ENCODE measurements at regions not wholly inside any gene's neighbourhood (a gene's known extent, or its start where the extent isn't known, plus 50 kb on each side); places are given as distances from the start of the nearest gene placed in this dataset.

DNA sequence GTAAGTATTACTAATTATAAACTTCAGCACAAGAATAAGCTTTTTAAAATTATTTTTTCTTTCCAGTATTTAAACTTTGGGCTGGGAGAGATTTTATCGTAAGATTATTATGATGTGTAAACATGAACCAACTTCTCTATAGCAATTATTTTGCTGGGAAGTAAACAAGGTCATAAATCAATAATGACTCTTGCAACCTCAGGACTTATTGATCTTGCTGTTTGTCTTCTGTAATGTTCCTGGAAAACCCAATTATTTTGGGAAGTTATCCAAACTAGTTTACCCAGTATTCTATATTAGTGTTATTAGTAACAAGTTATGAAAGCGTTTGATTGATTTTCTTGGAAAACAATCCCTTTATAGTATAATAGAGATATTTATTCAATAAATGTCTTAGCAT lies 174.9 kb downstream of the PPP1R2C start:
- no peak for DNase-seq (ENCODE audit: low read depth in 6 of 9, low spot score in 9 of 9)
- Histone ChIP-seq H3K36me3 (ENCODE audit: control insufficient read depth in 2 of 2, insufficient read depth in 2 of 2, low read length in 1 of 2) (no peaks in the 10 kb centered on the region), H3K27me3 (ENCODE audit: control insufficient read depth in 2 of 2, insufficient read depth in 1 of 2, low read length in 1 of 2) (no peaks in the 10 kb centered on the region), H3K4me3 (ENCODE audit: low read length in 2 of 2) (no peak overlapping the region), H3K27ac (ENCODE audit: low read depth in 1 of 2, low read length in 1 of 2) (no peak overlapping the region), H3K9me3 (ENCODE audit: control insufficient read depth in 2 of 2, insufficient read depth in 1 of 2, low read length in 1 of 2) (no peaks in the 10 kb centered on the region), H3K4me1 (ENCODE audit: control insufficient read depth in 2 of 2, insufficient read depth in 2 of 2, low read length in 2 of 2) (no peaks in the 10 kb centered on the region)
- 98% methylated on average over 2 of the region's 2 CpGs for WGBS

DNA sequence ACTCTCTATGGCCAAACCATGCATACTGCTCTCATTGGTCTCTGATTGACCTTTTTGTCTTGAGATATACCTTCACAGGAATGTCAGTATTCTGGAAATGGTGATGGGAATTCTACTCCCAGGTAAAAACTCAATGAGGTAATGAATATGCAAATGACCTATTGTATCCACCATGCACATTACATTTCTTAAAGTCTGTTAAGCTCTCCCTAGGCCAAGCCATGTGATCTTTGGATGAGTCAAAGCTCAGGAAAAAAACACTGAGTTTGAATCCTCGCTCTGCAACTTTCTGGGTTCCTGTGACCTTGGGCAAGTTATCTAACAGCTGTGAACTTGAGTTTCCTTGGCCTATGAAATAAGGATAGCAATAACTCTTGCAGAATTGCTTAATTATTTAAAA lies 175.4 kb downstream of the PPP1R2C start:
- Histone ChIP-seq H3K4me3 (ENCODE audit: low read length in 2 of 2) (no peak overlapping the region), H3K27me3 (ENCODE audit: control insufficient read depth in 2 of 2, insufficient read depth in 1 of 2, low read length in 1 of 2) (no peaks in the 10 kb centered on the region), H3K27ac (ENCODE audit: low read depth in 1 of 2, low read length in 1 of 2) (no peak overlapping the region), H3K9me3 (ENCODE audit: control insufficient read depth in 2 of 2, insufficient read depth in 1 of 2, low read length in 1 of 2) (no peaks in the 10 kb centered on the region), H3K36me3 (ENCODE audit: control insufficient read depth in 2 of 2, insufficient read depth in 2 of 2, low read length in 1 of 2) (no peaks in the 10 kb centered on the region), H3K4me1 (ENCODE audit: control insufficient read depth in 2 of 2, insufficient read depth in 2 of 2, low read length in 2 of 2) (no peaks in the 10 kb centered on the region)
- DNase-seq (ENCODE audit: low read depth in 6 of 9, low spot score in 9 of 9) = no peak
- WGBS = 98% methylated on average over 1 of the region's 1 CpG

DNA sequence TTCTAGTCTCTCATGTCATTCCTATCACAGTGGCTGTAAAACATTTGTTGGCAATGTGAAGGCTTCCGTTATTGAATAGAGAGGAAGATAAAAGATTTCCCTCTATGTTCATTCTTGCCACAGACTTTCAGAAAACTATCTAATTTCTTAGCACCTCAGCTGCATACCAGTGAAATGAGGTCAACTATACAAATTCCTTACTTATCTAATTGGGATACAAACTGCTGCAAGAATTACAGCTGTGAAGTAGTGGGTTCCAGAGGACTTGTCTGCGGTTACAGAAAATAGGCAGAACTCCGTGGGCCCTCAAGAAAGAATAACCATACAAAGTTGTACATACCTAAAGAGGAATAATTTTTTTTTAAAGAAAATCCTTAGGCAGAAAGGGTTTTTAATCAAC lies 175.8 kb downstream of the PPP1R2C start:
- DNase-seq (ENCODE audit: low read depth in 6 of 9, low spot score in 9 of 9) = no peak
- Histone ChIP-seq H3K27me3 (ENCODE audit: control insufficient read depth in 2 of 2, insufficient read depth in 1 of 2, low read length in 1 of 2) (no peaks in the 10 kb centered on the region), H3K4me3 (ENCODE audit: low read length in 2 of 2) (no peak overlapping the region), H3K4me1 (ENCODE audit: control insufficient read depth in 2 of 2, insufficient read depth in 2 of 2, low read length in 2 of 2) (no peaks in the 10 kb centered on the region), H3K36me3 (ENCODE audit: control insufficient read depth in 2 of 2, insufficient read depth in 2 of 2, low read length in 1 of 2) (no peaks in the 10 kb centered on the region), H3K27ac (ENCODE audit: low read depth in 1 of 2, low read length in 1 of 2) (no peak overlapping the region), H3K9me3 (ENCODE audit: control insufficient read depth in 2 of 2, insufficient read depth in 1 of 2, low read length in 1 of 2) (no peaks in the 10 kb centered on the region)
- 95% methylated on average over 3 of the region's 3 CpGs for WGBS

- H3K4me3 ChIP-seq (ENCODE audit: low read length in 2 of 2) = no peak overlapping the region
- no peaks in the 10 kb centered on the region for H3K36me3 ChIP-seq (ENCODE audit: control insufficient read depth in 2 of 2, insufficient read depth in 2 of 2, low read length in 1 of 2)
- no peak overlapping the region for H3K27ac ChIP-seq (ENCODE audit: low read depth in 1 of 2, low read length in 1 of 2)
- H3K4me1 ChIP-seq (ENCODE audit: control insufficient read depth in 2 of 2, insufficient read depth in 2 of 2, low read length in 2 of 2) = no peaks in the 10 kb centered on the region
- no peak for DNase-seq (ENCODE audit: low read depth in 6 of 9, low spot score in 9 of 9)
- no peaks in the 10 kb centered on the region for H3K9me3 ChIP-seq (ENCODE audit: control insufficient read depth in 2 of 2, insufficient read depth in 1 of 2, low read length in 1 of 2)
- 99% methylated on average over 4 of the region's 4 CpGs for WGBS
- H3K27me3 ChIP-seq (ENCODE audit: control insufficient read depth in 2 of 2, insufficient read depth in 1 of 2, low read length in 1 of 2) = no peaks in the 10 kb centered on the region
Observed at GRCh38 chrX:42597481-42597880, 180.5 kb downstream of the PPP1R2C start.

DNA sequence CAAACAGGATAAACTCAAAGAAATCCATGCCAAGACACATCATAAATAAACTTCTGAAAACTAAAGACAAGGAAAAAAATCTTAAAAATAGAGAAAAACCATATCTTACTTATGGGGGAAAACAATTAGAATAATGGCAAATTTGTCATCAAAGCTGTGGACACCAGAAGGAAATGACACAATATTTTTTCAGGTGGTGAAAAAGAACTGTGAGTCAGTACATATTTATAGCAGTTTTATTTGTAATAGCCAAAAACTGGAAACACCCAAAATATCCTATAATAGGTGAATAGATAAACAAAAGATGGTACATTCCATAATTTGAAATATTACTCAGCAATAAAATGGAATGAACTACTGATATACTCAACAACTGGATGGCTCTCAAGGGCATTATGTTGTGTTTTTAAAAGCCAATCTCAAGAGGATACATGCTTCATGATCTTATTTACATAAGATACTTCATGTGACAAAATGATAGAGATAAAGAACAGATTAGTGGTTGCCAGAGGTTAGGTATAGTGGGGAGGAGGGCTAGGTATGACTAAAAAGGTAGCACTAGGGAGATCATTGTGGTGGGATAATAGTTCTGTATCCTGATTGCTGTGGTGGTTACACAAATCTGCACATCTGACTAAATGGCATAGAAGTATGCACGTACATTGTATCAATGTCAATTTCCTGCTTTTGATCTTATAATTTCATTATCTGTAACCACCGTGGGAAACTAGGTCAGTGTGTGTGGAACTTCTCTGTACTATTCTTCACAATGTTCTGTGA lies 191.9 kb downstream of the PPP1R2C start:
- Histone ChIP-seq H3K27me3 (ENCODE audit: control insufficient read depth in 2 of 2, insufficient read depth in 1 of 2, low read length in 1 of 2) (no peaks in the 10 kb centered on the region), H3K27ac (ENCODE audit: low read depth in 1 of 2, low read length in 1 of 2) (no peak overlapping the region), H3K4me3 (ENCODE audit: low read length in 2 of 2) (no peak overlapping the region), H3K9me3 (ENCODE audit: control insufficient read depth in 2 of 2, insufficient read depth in 1 of 2, low read length in 1 of 2) (peaks cover 0 to 3% of the 10 kb centered on the region in 2 donors), H3K4me1 (ENCODE audit: control insufficient read depth in 2 of 2, insufficient read depth in 2 of 2, low read length in 2 of 2) (no peaks in the 10 kb centered on the region), H3K36me3 (ENCODE audit: control insufficient read depth in 2 of 2, insufficient read depth in 2 of 2, low read length in 1 of 2) (no peaks in the 10 kb centered on the region)
- DNase-seq (ENCODE audit: low read depth in 6 of 9, low spot score in 9 of 9) = no peak
- 25% methylated on average over 2 of the region's 2 CpGs for WGBS

- Histone ChIP-seq H3K36me3 (ENCODE audit: control insufficient read depth in 2 of 2, insufficient read depth in 2 of 2, low read length in 1 of 2) (no peaks in the 10 kb centered on the region), H3K4me3 (ENCODE audit: low read length in 2 of 2) (no peak overlapping the region), H3K27ac (ENCODE audit: low read depth in 1 of 2, low read length in 1 of 2) (no peak overlapping the region), H3K4me1 (ENCODE audit: control insufficient read depth in 2 of 2, insufficient read depth in 2 of 2, low read length in 2 of 2) (peaks cover 0 to 3% of the 10 kb centered on the region in 2 donors), H3K27me3 (ENCODE audit: control insufficient read depth in 2 of 2, insufficient read depth in 1 of 2, low read length in 1 of 2) (no peaks in the 10 kb centered on the region), H3K9me3 (ENCODE audit: control insufficient read depth in 2 of 2, insufficient read depth in 1 of 2, low read length in 1 of 2) (no peaks in the 10 kb centered on the region)
- 86% methylated on average over 3 of the region's 3 CpGs for WGBS
- DNase-seq (ENCODE audit: low read depth in 6 of 9, low spot score in 9 of 9) = peak in 4 of 9 donors; percentile 0 to 34 (median 6)
Observed at GRCh38 chrX:42577936-42578470, 200.0 kb downstream of the PPP1R2C start.

- H3K4me3 ChIP-seq (ENCODE audit: low read length in 2 of 2) = no peak overlapping the region
- H3K36me3 ChIP-seq (ENCODE audit: control insufficient read depth in 2 of 2, insufficient read depth in 2 of 2, low read length in 1 of 2) = no peaks in the 10 kb centered on the region
- DNase-seq (ENCODE audit: low read depth in 6 of 9, low spot score in 9 of 9) = no peak
- H3K27ac ChIP-seq (ENCODE audit: low read depth in 1 of 2, low read length in 1 of 2) = no peak overlapping the region
- 84% methylated on average over 1 of the region's 1 CpG for WGBS
- H3K4me1 ChIP-seq (ENCODE audit: control insufficient read depth in 2 of 2, insufficient read depth in 2 of 2, low read length in 2 of 2) = no peaks in the 10 kb centered on the region
- H3K27me3 ChIP-seq (ENCODE audit: control insufficient read depth in 2 of 2, insufficient read depth in 1 of 2, low read length in 1 of 2) = no peaks in the 10 kb centered on the region
- no peaks in the 10 kb centered on the region for H3K9me3 ChIP-seq (ENCODE audit: control insufficient read depth in 2 of 2, insufficient read depth in 1 of 2, low read length in 1 of 2)
Observed at GRCh38 chrX:42567268-42567667, 210.7 kb downstream of the PPP1R2C start.

DNA sequence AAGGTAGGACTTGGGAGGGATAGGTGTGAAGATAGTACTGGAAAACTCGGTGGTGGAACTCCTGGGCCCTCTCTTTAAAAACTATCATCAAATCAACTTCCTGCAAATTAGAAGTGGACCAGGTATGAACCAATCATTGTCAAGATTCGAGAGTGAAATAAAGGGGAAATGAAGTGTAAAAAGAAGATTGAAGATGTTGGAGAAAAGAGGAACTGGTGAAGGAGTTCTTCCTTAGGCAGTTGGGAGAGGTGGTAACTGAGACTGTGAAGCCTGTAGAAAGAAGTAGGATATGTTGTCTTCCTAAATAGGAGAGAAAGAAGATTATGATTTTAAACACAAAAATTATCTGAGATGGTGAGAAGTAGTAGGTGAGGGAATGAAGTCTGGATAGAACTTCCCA lies 212.2 kb downstream of the PPP1R2C start:
- Histone ChIP-seq H3K4me3 (ENCODE audit: low read length in 2 of 2) (no peak overlapping the region), H3K36me3 (ENCODE audit: control insufficient read depth in 2 of 2, insufficient read depth in 2 of 2, low read length in 1 of 2) (no peaks in the 10 kb centered on the region), H3K9me3 (ENCODE audit: control insufficient read depth in 2 of 2, insufficient read depth in 1 of 2, low read length in 1 of 2) (no peaks in the 10 kb centered on the region), H3K4me1 (ENCODE audit: control insufficient read depth in 2 of 2, insufficient read depth in 2 of 2, low read length in 2 of 2) (no peaks in the 10 kb centered on the region), H3K27me3 (ENCODE audit: control insufficient read depth in 2 of 2, insufficient read depth in 1 of 2, low read length in 1 of 2) (no peaks in the 10 kb centered on the region), H3K27ac (ENCODE audit: low read depth in 1 of 2, low read length in 1 of 2) (no peak overlapping the region)
- 73% methylated on average over 2 of the region's 2 CpGs for WGBS
- DNase-seq (ENCODE audit: low read depth in 6 of 9, low spot score in 9 of 9) = no peak

DNA sequence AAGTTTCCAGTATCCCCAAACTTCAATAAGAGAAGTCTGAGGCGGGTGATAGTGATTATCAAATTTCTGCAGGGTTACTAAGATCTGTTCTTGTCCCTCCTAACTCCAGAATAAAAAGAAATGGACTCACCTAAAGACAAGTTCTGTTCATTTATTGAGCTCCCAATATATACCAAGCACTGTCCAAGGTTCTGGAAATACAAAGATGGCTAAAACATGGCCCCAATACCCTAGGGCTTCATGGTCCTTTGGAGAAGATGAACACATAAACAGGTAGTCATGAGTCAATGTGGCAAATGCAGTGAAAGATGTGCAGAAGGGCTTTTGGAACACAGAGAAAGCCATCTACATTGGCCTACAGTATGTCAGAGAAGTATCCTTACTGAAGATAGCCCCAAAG lies 231.2 kb downstream of the PPP1R2C start:
- H3K27ac ChIP-seq (ENCODE audit: low read depth in 1 of 2, low read length in 1 of 2) = no peak overlapping the region
- H3K36me3 ChIP-seq (ENCODE audit: control insufficient read depth in 2 of 2, insufficient read depth in 2 of 2, low read length in 1 of 2) = no peaks in the 10 kb centered on the region
- WGBS = 96% methylated on average over 1 of the region's 1 CpG
- H3K4me3 ChIP-seq (ENCODE audit: low read length in 2 of 2) = no peak overlapping the region
- no peaks in the 10 kb centered on the region for H3K9me3 ChIP-seq (ENCODE audit: control insufficient read depth in 2 of 2, insufficient read depth in 1 of 2, low read length in 1 of 2)
- no peaks in the 10 kb centered on the region for H3K4me1 ChIP-seq (ENCODE audit: control insufficient read depth in 2 of 2, insufficient read depth in 2 of 2, low read length in 2 of 2)
- no peak for DNase-seq (ENCODE audit: low read depth in 6 of 9, low spot score in 9 of 9)
- no peaks in the 10 kb centered on the region for H3K27me3 ChIP-seq (ENCODE audit: control insufficient read depth in 2 of 2, insufficient read depth in 1 of 2, low read length in 1 of 2)

All from thymus (tissue), 11 donors.